ENCODE measurements at regions not wholly inside any gene's neighbourhood (a gene's known extent, or its start where the extent isn't known, plus 50 kb on each side); places are given as distances from the start of the nearest gene placed in this dataset.

- H3K4me3 ChIP-seq (ENCODE audit: insufficient read depth, low read depth, low read length), result no peak overlapping the region
- no peaks in the 10 kb centered on the region for H3K36me3 ChIP-seq (replicated peaks; ENCODE audit: control insufficient read depth, insufficient read depth, low read length)
- DNase-seq, result no peak
- H3K27me3 ChIP-seq (ENCODE audit: control insufficient read depth, insufficient read depth, low read length), result no peaks in the 10 kb centered on the region
These were observed 439.1 kb downstream of the SHQ1 start for GRCh38 chr3:72408983-72409779.

GRCh38 chr3:72407766-72408165 lies 440.5 kb downstream of the SHQ1 start:
- no peak overlapping the region for H3K4me3 ChIP-seq (ENCODE audit: insufficient read depth, low read depth, low read length)
- no peak for DNase-seq
- no peaks in the 10 kb centered on the region for H3K27me3 ChIP-seq (ENCODE audit: control insufficient read depth, insufficient read depth, low read length)
- no peaks in the 10 kb centered on the region for H3K36me3 ChIP-seq (replicated peaks; ENCODE audit: control insufficient read depth, insufficient read depth, low read length)

GRCh38 chr3:72405943-72406566 lies 442.2 kb downstream of the SHQ1 start:
- no peak for DNase-seq
- H3K4me3 ChIP-seq (ENCODE audit: insufficient read depth, low read depth, low read length), result no peak overlapping the region
- no peaks in the 10 kb centered on the region for H3K36me3 ChIP-seq (replicated peaks; ENCODE audit: control insufficient read depth, insufficient read depth, low read length)
- no peaks in the 10 kb centered on the region for H3K27me3 ChIP-seq (ENCODE audit: control insufficient read depth, insufficient read depth, low read length)

- DNase-seq, result no peak
- Histone ChIP-seq H3K4me3 (ENCODE audit: insufficient read depth, low read depth, low read length) (no peak overlapping the region), H3K27me3 (ENCODE audit: control insufficient read depth, insufficient read depth, low read length) (no peaks in the 10 kb centered on the region), H3K36me3 (replicated peaks; ENCODE audit: control insufficient read depth, insufficient read depth, low read length) (no peaks in the 10 kb centered on the region)
These were observed 447.2 kb downstream of the SHQ1 start for GRCh38 chr3:72401005-72401545.

GRCh38 chr3:72398781-72399180 lies 449.5 kb downstream of the SHQ1 start:
- no peaks in the 10 kb centered on the region for H3K36me3 ChIP-seq (replicated peaks; ENCODE audit: control insufficient read depth, insufficient read depth, low read length)
- no peak for DNase-seq
- no peak overlapping the region for H3K4me3 ChIP-seq (ENCODE audit: insufficient read depth, low read depth, low read length)
- H3K27me3 ChIP-seq (ENCODE audit: control insufficient read depth, insufficient read depth, low read length), result no peaks in the 10 kb centered on the region

- H3K27me3 ChIP-seq (ENCODE audit: control insufficient read depth, insufficient read depth, low read length), result no peaks in the 10 kb centered on the region
- DNase-seq, result no peak
These were observed 450.7 kb downstream of the SHQ1 start for GRCh38 chr3:72397586-72397985.

GRCh38 chr3:72396899-72397298 lies 451.3 kb downstream of the SHQ1 start:
- no peak for DNase-seq
- Histone ChIP-seq H3K36me3 (replicated peaks; ENCODE audit: control insufficient read depth, insufficient read depth, low read length) (no peaks in the 10 kb centered on the region), H3K4me3 (ENCODE audit: insufficient read depth, low read depth, low read length) (no peak overlapping the region), H3K27me3 (ENCODE audit: control insufficient read depth, insufficient read depth, low read length) (no peaks in the 10 kb centered on the region)

More at GRCh38 chr3:72397586-72397985, 450.7 kb downstream of the SHQ1 start:
- no peak overlapping the region for H3K4me3 ChIP-seq (ENCODE audit: insufficient read depth, low read depth, low read length)
- H3K36me3 ChIP-seq (replicated peaks; ENCODE audit: control insufficient read depth, insufficient read depth, low read length), result no peaks in the 10 kb centered on the region

GRCh38 chr3:72395776-72396311 lies 452.4 kb downstream of the SHQ1 start:
- H3K27me3 ChIP-seq (ENCODE audit: control insufficient read depth, insufficient read depth, low read length), result no peaks in the 10 kb centered on the region
- no peak for DNase-seq
- no peak overlapping the region for H3K4me3 ChIP-seq (ENCODE audit: insufficient read depth, low read depth, low read length)
- no peaks in the 10 kb centered on the region for H3K36me3 ChIP-seq (replicated peaks; ENCODE audit: control insufficient read depth, insufficient read depth, low read length)

GRCh38 chr3:72393455-72393854 lies 454.8 kb downstream of the SHQ1 start:
- DNase-seq, result no peak
- Histone ChIP-seq H3K36me3 (replicated peaks; ENCODE audit: control insufficient read depth, insufficient read depth, low read length) (no peaks in the 10 kb centered on the region), H3K4me3 (ENCODE audit: insufficient read depth, low read depth, low read length) (no peak overlapping the region), H3K27me3 (ENCODE audit: control insufficient read depth, insufficient read depth, low read length) (no peaks in the 10 kb centered on the region)

GRCh38 chr3:72391659-72392058 lies 456.6 kb downstream of the SHQ1 start:
- DNase-seq, result no peak
- no peak overlapping the region for H3K4me3 ChIP-seq (ENCODE audit: insufficient read depth, low read depth, low read length)
- no peaks in the 10 kb centered on the region for H3K27me3 ChIP-seq (ENCODE audit: control insufficient read depth, insufficient read depth, low read length)
- no peaks in the 10 kb centered on the region for H3K36me3 ChIP-seq (replicated peaks; ENCODE audit: control insufficient read depth, insufficient read depth, low read length)

- H3K36me3 ChIP-seq (replicated peaks; ENCODE audit: control insufficient read depth, insufficient read depth, low read length), result no peaks in the 10 kb centered on the region
- H3K4me3 ChIP-seq (ENCODE audit: insufficient read depth, low read depth, low read length), result no peak overlapping the region
- no peaks in the 10 kb centered on the region for H3K27me3 ChIP-seq (ENCODE audit: control insufficient read depth, insufficient read depth, low read length)
- DNase-seq, result no peak
These were observed 457.4 kb downstream of the SHQ1 start for GRCh38 chr3:72390841-72391240.

GRCh38 chr3:72388644-72389043 lies 459.6 kb downstream of the SHQ1 start:
- no peaks in the 10 kb centered on the region for H3K27me3 ChIP-seq (ENCODE audit: control insufficient read depth, insufficient read depth, low read length)
- H3K36me3 ChIP-seq (replicated peaks; ENCODE audit: control insufficient read depth, insufficient read depth, low read length), result no peaks in the 10 kb centered on the region
- DNase-seq, result no peak
- no peak overlapping the region for H3K4me3 ChIP-seq (ENCODE audit: insufficient read depth, low read depth, low read length)

GRCh38 chr3:72388117-72388516 lies 460.1 kb downstream of the SHQ1 start:
- Histone ChIP-seq H3K36me3 (replicated peaks; ENCODE audit: control insufficient read depth, insufficient read depth, low read length) (no peaks in the 10 kb centered on the region), H3K27me3 (ENCODE audit: control insufficient read depth, insufficient read depth, low read length) (no peaks in the 10 kb centered on the region)
- DNase-seq, result no peak

GRCh38 chr3:72386327-72387000 lies 461.8 kb downstream of the SHQ1 start:
- no peaks in the 10 kb centered on the region for H3K27me3 ChIP-seq (ENCODE audit: control insufficient read depth, insufficient read depth, low read length)
- no peaks in the 10 kb centered on the region for H3K36me3 ChIP-seq (replicated peaks; ENCODE audit: control insufficient read depth, insufficient read depth, low read length)
- no peak overlapping the region for H3K4me3 ChIP-seq (ENCODE audit: insufficient read depth, low read depth, low read length)
- no peak for DNase-seq

More at GRCh38 chr3:72388117-72388516, 460.1 kb downstream of the SHQ1 start:
- no peak overlapping the region for H3K4me3 ChIP-seq (ENCODE audit: insufficient read depth, low read depth, low read length)

Data from H7 (cell line).